GM18507 (cell line): ENCODE measurements at regions not wholly inside any gene's neighbourhood (a gene's known extent, or its start where the extent isn't known, plus 50 kb on each side); places are given as distances from the start of the nearest gene placed in this dataset.
"Not testable (repeated sequence)": the region's sequence is repeated elsewhere in the genome, so short reads cannot be mapped to it uniquely, and the experiment has no call there.

Source experiments
- DNase-seq: peaks from one replicate; pipeline ENCODE4 v3.0.0; 2011; ENCODE audit warnings: low read depth; ENCODE audit not compliant: insufficient read length; ENCODE audit errors: extremely low spot score
- FAIRE-seq: peaks from 2 replicates; lab custom pipeline; 2011; peaks lifted over from hg19 to GRCh38; lab: Jason Lieb, UNC

DNA sequence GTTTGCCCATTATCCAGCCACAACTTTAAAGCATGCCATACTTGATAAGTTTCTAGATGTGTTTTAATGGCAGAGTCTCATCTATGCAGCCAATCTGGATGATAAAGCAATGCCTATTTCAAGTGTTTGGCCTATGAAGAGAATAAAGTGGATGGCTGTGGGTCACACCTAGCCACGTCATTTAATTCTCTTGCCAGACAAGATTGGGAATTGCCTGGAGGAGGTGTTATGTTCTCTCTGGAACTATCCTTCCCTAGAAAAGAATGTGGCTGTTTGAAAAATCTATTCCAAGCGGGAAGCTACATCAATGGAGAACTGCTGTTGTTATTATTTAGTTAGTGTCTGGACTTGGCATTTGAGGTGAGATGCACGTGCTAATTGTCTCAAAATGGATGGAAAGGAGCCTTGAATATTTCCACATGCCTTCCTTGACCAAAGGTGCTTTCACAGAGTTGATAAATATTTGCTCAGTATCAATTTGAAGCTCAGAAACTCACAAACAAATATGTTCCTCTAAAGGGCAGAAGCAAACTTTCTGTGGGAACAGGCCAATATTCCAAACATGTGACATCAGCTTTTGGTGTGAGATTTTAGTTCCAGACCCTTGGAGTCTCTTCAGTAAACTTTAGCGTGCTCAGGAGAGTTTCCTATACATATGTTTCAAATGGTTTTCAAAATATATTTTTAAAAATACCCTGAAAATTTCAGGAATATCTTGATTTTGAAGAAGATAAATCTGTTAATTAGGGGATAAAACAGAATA is 510.6 kb upstream of the SGO1 start:
- DNase-seq = no peak
- FAIRE-seq = no peak

GRCh38 chr3:20692675-20693074 is 506.7 kb upstream of the SGO1 start:
- FAIRE-seq = no peak
- no peak for DNase-seq

DNA sequence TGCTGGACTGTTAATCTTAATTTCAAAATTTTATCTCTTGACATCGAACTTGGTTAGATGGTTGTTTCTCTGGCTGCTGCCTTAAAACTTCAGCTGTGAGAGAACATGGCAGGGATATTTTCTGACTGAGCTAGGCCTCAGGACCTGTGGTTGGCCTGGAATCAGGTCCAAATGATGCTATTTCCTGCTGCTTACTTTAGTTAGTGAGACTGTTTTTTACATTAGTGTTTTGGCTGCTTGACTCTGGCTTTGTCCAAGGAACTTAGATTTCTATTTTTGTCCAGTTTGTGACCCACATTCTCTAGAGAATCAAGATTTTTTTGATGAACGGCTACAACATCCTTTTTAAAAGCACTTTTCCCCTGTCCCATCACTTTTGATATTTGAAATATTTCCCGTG is 497.9 kb upstream of the SGO1 start:
- FAIRE-seq (no peak), DNase-seq (no peak)

- DNase-seq (no peak), FAIRE-seq (no peak)
Observed at GRCh38 chr3:20682573-20682972, 496.6 kb upstream of the SGO1 start.

DNA sequence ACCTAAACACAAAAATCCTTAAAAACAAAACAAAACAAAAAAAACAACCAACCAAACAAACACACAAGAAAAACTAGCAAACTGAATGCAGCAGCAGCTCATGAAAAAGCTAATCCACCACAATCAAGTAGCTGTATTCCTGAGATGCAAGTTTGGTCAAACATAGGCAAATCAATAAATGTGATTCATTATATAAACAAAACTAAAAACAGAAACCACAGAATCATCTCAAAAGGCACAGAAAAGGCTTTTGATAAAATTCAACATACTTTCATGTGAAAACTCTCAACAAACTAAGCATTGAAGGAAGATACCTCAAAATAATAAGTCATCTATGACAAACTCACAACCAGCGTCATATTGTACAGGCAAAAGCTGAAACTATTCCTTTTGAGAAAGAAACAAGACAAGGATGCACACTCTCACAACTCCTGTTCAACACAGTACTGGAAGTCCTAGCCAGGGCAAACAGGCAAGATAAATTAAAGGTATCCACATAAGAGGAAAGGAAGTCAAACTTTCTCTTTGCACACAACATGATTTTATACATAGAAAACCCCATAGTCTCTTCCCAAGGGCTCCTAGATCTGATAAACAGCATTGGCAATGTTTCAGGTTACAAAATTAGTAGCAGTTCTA is 495.1 kb upstream of the SGO1 start:
- FAIRE-seq = no peak
- DNase-seq = no peak

DNA sequence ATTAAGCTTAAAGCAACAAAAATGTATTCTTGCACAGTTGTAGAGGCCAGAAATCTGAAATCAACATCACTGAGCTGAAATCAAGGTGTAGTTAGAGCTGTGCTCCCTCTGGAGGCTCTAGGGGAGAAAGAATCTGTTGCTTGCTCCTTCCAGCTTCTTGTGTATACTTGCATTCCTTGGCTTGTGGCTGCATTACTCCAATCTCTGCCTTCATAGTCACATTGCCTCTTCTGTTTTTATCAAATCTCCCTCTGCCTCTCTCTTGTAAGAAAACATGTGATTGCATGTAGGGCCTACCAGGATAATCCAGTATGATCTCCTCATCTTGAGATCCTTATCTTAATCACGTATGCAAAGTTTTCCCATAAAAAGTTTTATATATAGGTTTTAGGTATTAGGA is 487.9 kb upstream of the SGO1 start:
- FAIRE-seq (no peak), DNase-seq (no peak)

GRCh38 chr3:20669675-20670074 is 483.7 kb upstream of the SGO1 start:
- no peak for FAIRE-seq
- no peak for DNase-seq

DNA sequence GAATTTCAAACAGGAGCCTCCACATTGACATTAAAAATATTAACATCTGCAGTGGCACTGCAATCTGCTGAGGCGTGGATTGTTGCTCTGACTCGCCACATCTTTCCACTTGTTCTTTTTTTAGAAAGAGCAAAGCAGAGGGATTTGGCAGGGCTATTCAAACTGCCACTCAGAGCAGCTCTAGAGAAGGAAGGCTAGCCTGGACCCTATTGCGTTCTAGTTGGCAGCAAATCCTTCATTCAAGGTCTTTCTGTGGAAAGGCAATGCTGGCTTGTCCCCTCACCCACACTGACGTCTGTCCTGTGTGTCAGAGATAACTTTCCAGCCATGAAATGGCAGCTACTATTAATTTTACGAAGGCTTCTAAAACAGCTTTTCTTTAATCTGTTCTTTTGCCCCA is 483.2 kb upstream of the SGO1 start:
- FAIRE-seq (no peak), DNase-seq (no peak)

- FAIRE-seq (no peak), DNase-seq (no peak)
Observed at GRCh38 chr3:20668411-20668810, 482.4 kb upstream of the SGO1 start.

- no peak for FAIRE-seq
- no peak for DNase-seq
Observed at GRCh38 chr3:20666091-20666490, 480.1 kb upstream of the SGO1 start.

DNA sequence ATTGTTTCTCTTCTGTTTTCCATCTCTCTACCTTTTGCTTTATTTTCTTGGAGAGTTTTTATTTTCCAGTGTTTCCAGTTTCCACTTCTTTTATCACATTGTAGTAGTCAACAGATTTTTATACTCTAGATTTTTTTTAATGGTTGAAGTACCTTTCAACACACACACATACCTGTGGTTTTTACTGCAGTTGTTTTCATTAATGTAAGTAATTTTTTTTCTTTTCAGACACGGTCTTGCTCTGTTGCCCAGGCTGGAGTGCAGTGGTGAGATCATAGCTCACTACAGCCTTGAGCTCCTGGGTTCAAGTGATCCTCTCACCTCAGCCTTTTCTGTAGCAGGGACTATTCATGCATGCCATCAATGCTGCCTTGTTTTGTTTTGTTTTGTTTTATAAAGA is 472.5 kb upstream of the SGO1 start:
- FAIRE-seq (no peak), DNase-seq (no peak)

GRCh38 chr3:20657560-20657959 is 471.6 kb upstream of the SGO1 start:
- no peak for FAIRE-seq

DNA sequence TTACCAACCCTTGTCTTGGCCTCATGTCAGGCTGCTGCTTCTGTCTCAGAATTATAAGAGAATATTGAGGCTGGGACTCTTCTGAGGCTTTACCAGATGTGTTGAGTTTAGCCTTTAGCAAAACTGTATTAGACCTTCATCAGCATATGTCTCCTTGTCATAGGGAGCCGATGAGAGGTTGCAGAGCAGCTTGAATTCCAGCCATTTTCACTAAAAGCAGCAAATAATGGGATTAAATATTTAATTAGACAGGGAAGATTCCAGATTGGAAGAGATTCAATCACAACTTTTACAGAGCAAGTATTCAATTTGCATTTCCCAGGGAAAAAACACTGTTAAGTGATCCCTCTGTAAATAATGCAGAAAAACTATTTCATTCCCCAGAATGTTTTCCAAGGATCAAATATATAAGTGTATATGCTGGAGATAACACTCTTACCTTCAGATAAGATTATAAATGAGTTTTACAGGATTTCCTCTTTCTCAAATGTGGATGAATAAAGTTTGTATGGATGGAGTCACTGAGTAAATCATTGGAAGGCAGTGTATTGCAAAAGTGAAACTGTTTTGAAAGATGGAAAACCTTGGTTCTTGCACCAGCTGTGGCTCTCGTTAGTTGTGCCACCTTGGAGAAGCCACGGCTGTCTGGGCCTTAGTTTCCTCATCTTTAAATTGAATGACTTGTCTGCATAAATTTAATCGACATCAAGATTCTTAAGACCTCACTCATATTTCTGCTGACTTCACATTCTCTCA is 466.4 kb upstream of the SGO1 start:
- DNase-seq (no peak), FAIRE-seq (no peak)

More at GRCh38 chr3:20657560-20657959, 471.6 kb upstream of the SGO1 start:
- DNase-seq = no peak

GRCh38 chr3:20648921-20649381 is 462.9 kb upstream of the SGO1 start:
- DNase-seq = no peak
- FAIRE-seq = no peak

DNA sequence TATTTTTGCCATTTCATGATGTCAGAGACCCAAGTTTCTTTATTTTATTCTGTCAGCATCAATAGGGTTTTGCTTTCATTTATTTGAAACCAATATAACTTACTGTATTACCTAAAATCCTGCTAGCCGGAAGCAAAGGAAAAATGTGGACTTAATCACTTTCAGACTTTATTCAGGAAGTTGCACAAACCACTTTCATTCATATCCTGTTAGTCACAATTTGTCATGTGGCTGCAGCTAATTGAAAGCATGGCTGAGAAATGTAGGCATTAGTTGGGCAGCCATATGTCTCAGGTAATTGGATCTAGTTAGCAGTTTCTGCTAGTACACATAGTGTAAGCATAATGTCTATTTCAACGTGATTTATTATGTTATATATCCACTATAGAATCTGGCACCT is 462.3 kb upstream of the SGO1 start:
- FAIRE-seq = no peak
- DNase-seq = no peak

DNA sequence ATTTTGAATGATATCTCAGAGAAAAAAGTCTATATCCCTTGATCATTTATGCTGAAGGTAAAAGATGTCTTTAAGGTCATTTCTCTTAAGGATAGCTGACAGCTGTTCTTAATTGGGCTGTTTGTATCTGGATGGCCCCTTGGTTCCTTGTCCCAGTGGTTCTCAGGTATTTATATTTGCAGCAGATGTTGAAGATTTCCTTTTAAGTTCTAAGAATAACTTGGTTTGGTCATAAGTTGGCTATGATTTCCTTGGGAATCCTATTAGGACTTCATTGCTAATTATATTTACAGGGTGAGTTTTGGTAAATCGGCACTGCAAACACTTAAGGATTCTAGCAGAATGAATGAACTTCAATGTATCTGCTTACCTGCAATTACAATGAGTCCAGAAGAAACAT is 460.4 kb upstream of the SGO1 start:
- no peak for FAIRE-seq
- no peak for DNase-seq

DNA sequence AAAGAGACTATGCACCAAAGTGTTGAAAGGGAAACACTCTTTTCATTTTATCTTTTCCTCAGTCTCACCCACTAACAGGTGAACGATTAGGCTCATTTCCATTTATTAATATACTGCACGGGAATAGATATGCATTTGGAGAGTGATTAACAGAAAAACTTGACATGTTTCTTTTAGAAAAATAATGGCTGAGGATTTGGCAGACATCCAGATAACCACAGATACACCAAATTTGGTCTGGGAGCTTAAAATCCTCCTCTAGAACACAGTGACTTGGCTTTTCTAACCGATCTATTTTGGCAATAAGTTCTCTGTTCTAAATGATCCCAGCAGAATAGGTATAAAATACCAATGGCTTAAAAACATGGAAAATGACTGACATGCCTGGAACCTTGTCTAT is 459.3 kb upstream of the SGO1 start:
- FAIRE-seq (no peak), DNase-seq (no peak)

DNA sequence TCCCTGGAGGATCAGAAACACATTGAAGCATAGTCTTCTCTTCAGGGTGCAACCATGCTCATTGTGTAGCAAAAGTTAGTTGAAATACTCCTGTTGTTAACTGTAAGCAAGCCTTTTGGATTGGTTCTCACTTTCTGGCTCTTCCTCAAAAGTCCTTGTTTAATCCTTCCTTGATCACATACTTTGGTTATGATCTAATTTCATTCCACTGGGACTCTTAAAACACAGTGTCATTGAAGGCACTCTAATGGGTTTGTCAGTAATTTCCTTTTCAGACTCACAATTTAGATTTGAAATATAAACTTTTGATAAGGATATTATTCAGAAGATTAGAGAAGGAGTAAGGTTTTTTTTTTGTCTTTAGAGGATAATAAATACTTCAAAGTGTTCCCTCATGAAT is 451.7 kb upstream of the SGO1 start:
- DNase-seq (no peak), FAIRE-seq (no peak)

GRCh38 chr3:20622304-20622703 is 436.3 kb upstream of the SGO1 start:
- no peak for FAIRE-seq
- DNase-seq = no peak

DNA sequence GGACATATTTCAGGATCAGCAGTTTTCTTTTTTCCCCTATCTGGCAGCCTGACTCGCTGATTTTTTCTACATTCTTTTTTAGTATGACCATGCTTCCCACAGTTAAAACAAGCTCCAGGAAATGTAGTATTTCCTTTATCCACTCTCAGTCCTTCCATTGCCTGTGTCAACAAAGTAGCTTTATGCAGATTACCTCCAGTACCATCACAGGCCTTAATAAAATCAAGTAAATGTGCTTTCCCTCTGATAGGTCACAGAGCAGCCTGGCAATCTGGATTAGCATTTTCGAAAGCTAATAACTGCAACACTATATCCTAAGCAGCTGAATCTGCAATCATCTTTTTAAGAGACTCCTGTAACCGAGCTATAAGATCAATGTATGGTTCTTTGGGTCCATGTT is 432.6 kb upstream of the SGO1 start:
- not testable (repeated sequence) for FAIRE-seq, DNase-seq

DNA sequence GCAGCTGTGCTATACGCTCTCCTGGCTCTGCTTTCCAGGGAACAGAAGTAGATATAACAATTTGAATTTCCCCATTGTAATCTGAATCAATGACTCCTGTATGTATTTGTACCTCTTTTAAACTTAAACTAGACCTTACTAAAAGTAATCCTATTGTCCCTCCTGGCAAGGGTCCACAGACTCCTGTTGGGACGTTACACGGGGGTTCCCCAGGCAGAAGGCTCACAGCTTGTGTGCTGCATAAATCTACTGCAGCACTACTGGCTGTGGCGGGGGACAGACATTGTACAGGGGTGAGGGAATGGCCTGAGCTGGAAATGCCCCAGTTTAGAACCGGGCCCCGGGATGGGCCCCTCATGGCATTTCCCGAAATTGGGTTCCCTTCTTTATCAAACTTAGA is 432.2 kb upstream of the SGO1 start:
- FAIRE-seq, DNase-seq: not testable (repeated sequence)
